ENCODE measurements at regions not wholly inside any gene's neighbourhood (a gene's known extent, or its start where the extent isn't known, plus 50 kb on each side); places are given as distances from the start of the nearest gene placed in this dataset.

DNA sequence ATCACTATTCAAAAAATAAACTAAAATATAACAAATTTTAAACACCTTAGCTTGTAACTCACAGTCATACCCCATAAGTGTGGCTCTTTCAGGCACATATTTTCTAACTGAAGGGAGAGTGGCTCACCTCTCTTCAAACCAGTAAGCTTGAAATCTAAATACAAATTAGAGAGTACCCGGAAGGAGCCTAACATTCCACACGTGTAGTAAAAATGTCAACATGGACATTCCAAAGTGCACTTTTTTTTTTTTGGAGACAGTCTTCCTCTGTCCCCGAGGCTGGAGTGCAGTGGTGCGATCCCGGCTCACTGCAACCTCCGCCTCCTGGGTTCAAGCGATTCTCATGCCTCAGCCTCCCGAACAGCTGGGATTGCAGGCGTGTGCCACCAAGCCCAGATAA, 275.6 kb upstream of the ADGRL2 start:
- TF ChIP-seq, protein P1, sequence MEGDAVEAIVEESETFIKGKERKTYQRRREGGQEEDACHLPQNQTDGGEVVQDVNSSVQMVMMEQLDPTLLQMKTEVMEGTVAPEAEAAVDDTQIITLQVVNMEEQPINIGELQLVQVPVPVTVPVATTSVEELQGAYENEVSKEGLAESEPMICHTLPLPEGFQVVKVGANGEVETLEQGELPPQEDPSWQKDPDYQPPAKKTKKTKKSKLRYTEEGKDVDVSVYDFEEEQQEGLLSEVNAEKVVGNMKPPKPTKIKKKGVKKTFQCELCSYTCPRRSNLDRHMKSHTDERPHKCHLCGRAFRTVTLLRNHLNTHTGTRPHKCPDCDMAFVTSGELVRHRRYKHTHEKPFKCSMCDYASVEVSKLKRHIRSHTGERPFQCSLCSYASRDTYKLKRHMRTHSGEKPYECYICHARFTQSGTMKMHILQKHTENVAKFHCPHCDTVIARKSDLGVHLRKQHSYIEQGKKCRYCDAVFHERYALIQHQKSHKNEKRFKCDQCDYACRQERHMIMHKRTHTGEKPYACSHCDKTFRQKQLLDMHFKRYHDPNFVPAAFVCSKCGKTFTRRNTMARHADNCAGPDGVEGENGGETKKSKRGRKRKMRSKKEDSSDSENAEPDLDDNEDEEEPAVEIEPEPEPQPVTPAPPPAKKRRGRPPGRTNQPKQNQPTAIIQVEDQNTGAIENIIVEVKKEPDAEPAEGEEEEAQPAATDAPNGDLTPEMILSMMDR (IDR thresholded peaks at IDR 0.05; ENCODE audit: low read length): no peak
- TF ChIP-seq EZH2 (IDR thresholded peaks at IDR 0.05; ENCODE audit: borderline replicate concordance, low read length): no peak
- Histone ChIP-seq H3K4me2 (ENCODE audit: low read length) (no peak overlapping the region), H3K9ac (ENCODE audit: low read length) (no peak overlapping the region), H3K9me3 (ENCODE audit: low read length) (no peaks in the 10 kb centered on the region), H3K27ac (ENCODE audit: low read depth, low read length, poor library complexity, severe bottlenecking) (no peak overlapping the region), H4K20me1 (ENCODE audit: insufficient read depth, low read length) (no peaks in the 10 kb centered on the region), H3F3A (ENCODE audit: insufficient read depth, low read length) (no peaks in the 10 kb centered on the region), H3K36me3 (ENCODE audit: insufficient read depth, low read length) (no peaks in the 10 kb centered on the region), H3K4me1 (ENCODE audit: insufficient read depth, low read length, severe bottlenecking) (no peaks in the 10 kb centered on the region), H3K4me3 (ENCODE audit: low read depth, low read length, poor library complexity, severe bottlenecking) (no peak overlapping the region), H3K79me2 (ENCODE audit: insufficient read depth, low read length) (no peaks in the 10 kb centered on the region), H3K27me3 (ENCODE audit: insufficient read depth, low read length) (no peaks in the 10 kb centered on the region), H2AFZ (ENCODE audit: low read length) (no peak overlapping the region), H3K9me2 (ENCODE audit: low read depth, low read length) (no peaks in the 10 kb centered on the region)

DNA sequence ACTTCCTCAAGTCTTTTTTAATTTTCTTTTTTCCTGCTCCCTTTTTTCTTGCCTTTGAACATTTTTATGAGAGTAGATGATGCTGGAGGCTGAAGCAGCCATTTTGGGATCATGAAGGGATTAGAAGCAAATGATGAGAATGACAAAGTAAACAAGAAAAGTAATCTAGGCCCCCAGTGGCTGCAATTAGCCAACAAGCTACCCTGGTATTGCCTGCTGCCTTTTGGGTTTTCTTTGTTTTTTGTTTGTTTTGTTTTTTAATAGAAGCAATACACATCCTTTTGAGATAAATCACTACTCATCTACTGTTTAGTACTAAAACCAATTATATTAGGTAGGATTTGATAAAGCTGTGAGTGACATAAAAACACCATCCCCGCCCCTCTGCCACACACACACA, 280.7 kb upstream of the ADGRL2 start:
- Histone ChIP-seq H3K9ac (ENCODE audit: low read length) (no peak overlapping the region), H3K9me2 (ENCODE audit: low read depth, low read length) (no peaks in the 10 kb centered on the region), H4K20me1 (ENCODE audit: insufficient read depth, low read length) (no peaks in the 10 kb centered on the region), H3K27ac (ENCODE audit: low read depth, low read length, poor library complexity, severe bottlenecking) (no peak overlapping the region), H3F3A (ENCODE audit: insufficient read depth, low read length) (no peaks in the 10 kb centered on the region), H2AFZ (ENCODE audit: low read length) (no peak overlapping the region), H3K4me3 (ENCODE audit: low read depth, low read length, poor library complexity, severe bottlenecking) (no peak overlapping the region), H3K27me3 (ENCODE audit: insufficient read depth, low read length) (no peaks in the 10 kb centered on the region), H3K9me3 (ENCODE audit: low read length) (no peaks in the 10 kb centered on the region), H3K36me3 (ENCODE audit: insufficient read depth, low read length) (no peaks in the 10 kb centered on the region), H3K4me2 (ENCODE audit: low read length) (no peak overlapping the region), H3K4me1 (ENCODE audit: insufficient read depth, low read length, severe bottlenecking) (no peaks in the 10 kb centered on the region), H3K79me2 (ENCODE audit: insufficient read depth, low read length) (no peaks in the 10 kb centered on the region)
- no peak for TF ChIP-seq EZH2 (IDR thresholded peaks at IDR 0.05; ENCODE audit: borderline replicate concordance, low read length)
- TF ChIP-seq, protein P1 (IDR thresholded peaks at IDR 0.05; ENCODE audit: low read length): no peak

GRCh38 chr1:81517987-81518386, 282.7 kb upstream of the ADGRL2 start:
- H2AFZ ChIP-seq (ENCODE audit: low read length): no peak overlapping the region
- no peak overlapping the region for H3K27ac ChIP-seq (ENCODE audit: low read depth, low read length, poor library complexity, severe bottlenecking)
- no peaks in the 10 kb centered on the region for H3F3A ChIP-seq (ENCODE audit: insufficient read depth, low read length)
- H3K36me3 ChIP-seq (ENCODE audit: insufficient read depth, low read length): no peaks in the 10 kb centered on the region
- H3K79me2 ChIP-seq (ENCODE audit: insufficient read depth, low read length): no peaks in the 10 kb centered on the region
- H3K4me2 ChIP-seq (ENCODE audit: low read length): no peak overlapping the region
- H4K20me1 ChIP-seq (ENCODE audit: insufficient read depth, low read length): no peaks in the 10 kb centered on the region
- H3K9me2 ChIP-seq (ENCODE audit: low read depth, low read length): no peaks in the 10 kb centered on the region
- no peak overlapping the region for H3K9ac ChIP-seq (ENCODE audit: low read length)
- TF ChIP-seq EZH2 (IDR thresholded peaks at IDR 0.05; ENCODE audit: borderline replicate concordance, low read length): no peak
- TF ChIP-seq, protein P1 (IDR thresholded peaks at IDR 0.05; ENCODE audit: low read length): no peak
- H3K4me3 ChIP-seq (ENCODE audit: low read depth, low read length, poor library complexity, severe bottlenecking): no peak overlapping the region
- H3K4me1 ChIP-seq (ENCODE audit: insufficient read depth, low read length, severe bottlenecking): no peaks in the 10 kb centered on the region
- no peaks in the 10 kb centered on the region for H3K27me3 ChIP-seq (ENCODE audit: insufficient read depth, low read length)
- H3K9me3 ChIP-seq (ENCODE audit: low read length): no peaks in the 10 kb centered on the region
